IMR-90 (cell line): ENCODE measurements at regions not wholly inside any gene's neighbourhood (a gene's known extent, or its start where the extent isn't known, plus 50 kb on each side); places are given as distances from the start of the nearest gene placed in this dataset.

Experiments used
- ATAC-seq: fragments of 200-7000 bp; cut with Tn5 transposase; 2 replicates; pipeline ENCODE4 v1.9.1; 2020; ENCODE audit warnings: low read depth, mild to moderate bottlenecking, moderate library complexity
- BruUV-seq: library from RNA; stranded (reverse); fragments of 400-500 nt; replicated peaks from 2 replicates; lab custom pipeline; 2021; lab: Mats Ljungman, UMichigan
- CTCF ChIA-PET: fragments of 300-600 bp; formaldehyde crosslinking; extraction: SDS; loops from one replicate; lab custom pipeline; 2021; ENCODE audit warnings: antibody characterized with exemption; lab: Yijun Ruan, JAX
- POLR2A ChIA-PET: fragments of 300-600 bp; sonication (Branson Sonifier 250); formaldehyde crosslinking; loops from one replicate; lab custom pipeline; 2022; ENCODE audit warnings: antibody characterized with exemption; ENCODE audit not compliant: unreplicated experiment; lab: Charles Lee
- DNase-seq: peaks from one replicate; pipeline ENCODE4 v3.0.0; 2013
- H2AFZ ChIP-seq: replicated peaks from 2 replicates; pipeline ENCODE3; 2013; ENCODE audit warnings: low read length, mild to moderate bottlenecking; ENCODE audit not compliant: poor library complexity
- H2AK5ac ChIP-seq: 2 replicates; pipeline ENCODE4 v1.6.1; 2013; ENCODE audit warnings: low read depth, low read length, inconsistent platforms
- H2AK9ac ChIP-seq: replicated peaks from 2 replicates; pipeline ENCODE3; 2013; ENCODE audit warnings: mild to moderate bottlenecking, low read depth, low read length, moderate library complexity; ENCODE audit not compliant: poor library complexity
- H2BK120ac ChIP-seq: 2 replicates; pipeline ENCODE4 v1.6.1; 2013; ENCODE audit warnings: low read depth, low read length, inconsistent platforms
- H2BK15ac ChIP-seq: 3 replicates; pipeline ENCODE4 v1.6.1; 2013; ENCODE audit warnings: low read depth, low read length, inconsistent platforms
- H2BK20ac ChIP-seq: 2 replicates; pipeline ENCODE4 v1.6.1; 2013; ENCODE audit warnings: low read depth, mild to moderate bottlenecking, inconsistent platforms, low read length, moderate library complexity
- H2BK5ac ChIP-seq: 2 replicates; pipeline ENCODE4 v1.6.1; 2013; ENCODE audit warnings: mild to moderate bottlenecking, low read depth, low read length, inconsistent platforms; ENCODE audit not compliant: poor library complexity, severe bottlenecking
- H3K14ac ChIP-seq: replicated peaks from 2 replicates; pipeline ENCODE4 v1.6.1; 2013; ENCODE audit warnings: low read depth, low read length, inconsistent platforms
- H3K18ac ChIP-seq: 2 replicates; pipeline ENCODE4 v1.6.1; 2013; ENCODE audit warnings: low read depth, low read length, control low read depth
- H3K23ac ChIP-seq: 2 replicates; pipeline ENCODE4 v1.6.1; 2013; ENCODE audit warnings: low read depth, low read length, inconsistent platforms
- H3K27ac ChIP-seq: 2 replicates; pipeline ENCODE4 v1.5.1; 2013; ENCODE audit warnings: mild to moderate bottlenecking, control low read depth, low read length; ENCODE audit not compliant: insufficient read depth
- H3K27me3 ChIP-seq: 2 replicates; pipeline ENCODE4 v1.6.1; 2013; ENCODE audit warnings: low read length; ENCODE audit not compliant: control insufficient read depth, insufficient read depth
- H3K36me3 ChIP-seq: 2 replicates; pipeline ENCODE4 v1.6.1; 2013; ENCODE audit warnings: low read length, mixed read lengths; ENCODE audit not compliant: control insufficient read depth, insufficient read depth
- H3K4ac ChIP-seq: 2 replicates; pipeline ENCODE4 v1.6.1; 2013; ENCODE audit warnings: low read depth, low read length, inconsistent platforms
- H3K4me1 ChIP-seq: 2 replicates; pipeline ENCODE4 v1.6.1; 2013; ENCODE audit warnings: low read length, mixed read lengths; ENCODE audit not compliant: control insufficient read depth, insufficient read depth
- H3K4me2 ChIP-seq: 2 replicates; pipeline ENCODE4 v1.6.1; 2013; ENCODE audit warnings: low read depth, mild to moderate bottlenecking, control low read depth, low read length, moderate library complexity
- H3K4me3 ChIP-seq: 2 replicates; pipeline ENCODE4 v1.5.1; 2013; ENCODE audit warnings: low read depth, mild to moderate bottlenecking, control low read depth, low read length, moderate library complexity; ENCODE audit not compliant: insufficient read depth
- H3K56ac ChIP-seq: 2 replicates; pipeline ENCODE4 v1.6.1; 2013; ENCODE audit warnings: low read length, inconsistent platforms; ENCODE audit not compliant: insufficient read depth; ENCODE audit errors: extremely low read depth
- H3K79me1 ChIP-seq, 2 experiments: 2 replicates each; pipeline ENCODE4 v1.6.1; 2013; ENCODE audit warnings: low read length in 2 of 2, inconsistent platforms in 1 of 2, low read depth in 1 of 2
- H3K9ac ChIP-seq: 2 replicates; pipeline ENCODE4 v1.6.1; 2013; ENCODE audit warnings: low read depth, low read length, control low read depth
- H3K9me1 ChIP-seq: 2 replicates; pipeline ENCODE4 v1.6.1; 2013; ENCODE audit warnings: low read length, inconsistent platforms; ENCODE audit not compliant: insufficient read depth
- H3K9me3 ChIP-seq: 2 replicates; pipeline ENCODE4 v1.6.1; 2013; ENCODE audit warnings: low read length; ENCODE audit not compliant: control insufficient read depth, insufficient read depth
- H4K20me1 ChIP-seq: 2 replicates; pipeline ENCODE4 v1.6.1; 2013; ENCODE audit warnings: low read length, inconsistent platforms; ENCODE audit not compliant: insufficient read depth
- H4K5ac ChIP-seq: 2 replicates; pipeline ENCODE4 v1.6.1; 2013; ENCODE audit warnings: mild to moderate bottlenecking, low read depth, low read length, control low read depth
- H4K8ac ChIP-seq, 2 experiments: 2 replicates each; pipeline ENCODE4 v1.6.1; 2013; ENCODE audit warnings: low read depth in 2 of 2, low read length in 2 of 2, control low read depth in 1 of 2, inconsistent platforms in 1 of 2
- H4K91ac ChIP-seq: 2 replicates; pipeline ENCODE4 v1.6.1; 2013; ENCODE audit warnings: low read depth, low read length, inconsistent platforms; ENCODE audit not compliant: insufficient read depth
- CHD1 ChIP-seq: IDR thresholded peaks from 2 replicates; pipeline ENCODE4 v1.6.1; 2012; ENCODE audit warnings: low read depth, low read length, improper control_type of control experiment
- CTCF ChIP-seq: conservative IDR thresholded peaks from 2 replicates; pipeline ENCODE4 v1.5.1; 2012; ENCODE audit warnings: mild to moderate bottlenecking, low read depth, low read length, improper control_type of control experiment
- ELK1 ChIP-seq: fragments of 150-350 bp; IDR thresholded peaks from 2 replicates; pipeline ENCODE4 v1.6.1; 2016; ENCODE audit warnings: low read depth, mild to moderate bottlenecking, low read length, moderate library complexity, borderline replicate concordance
- MAFK ChIP-seq: IDR thresholded peaks from 2 replicates; pipeline ENCODE4 v1.6.1; 2012; ENCODE audit warnings: low read depth, low read length, improper control_type of control experiment
- MAZ ChIP-seq: IDR thresholded peaks from 2 replicates; pipeline ENCODE4 v1.6.1; 2012; ENCODE audit warnings: low read depth, mild to moderate bottlenecking, low read length, improper control_type of control experiment, moderate library complexity, borderline replicate concordance
- RAD21 ChIP-seq: IDR thresholded peaks from 2 replicates; pipeline ENCODE4 v1.6.1; 2012; ENCODE audit warnings: low read length, improper control_type of control experiment
- RCOR1 ChIP-seq: IDR thresholded peaks from 2 replicates; pipeline ENCODE4 v1.6.1; 2012; ENCODE audit warnings: mild to moderate bottlenecking, low read length, improper control_type of control experiment; ENCODE audit not compliant: insufficient replicate concordance
- RFX5 ChIP-seq: IDR thresholded peaks from 2 replicates; pipeline ENCODE4 v1.8.0; 2012; ENCODE audit warnings: low read depth, mild to moderate bottlenecking, low read length, moderate library complexity
- SMC3 ChIP-seq: fragments of 150-350 bp; IDR thresholded peaks from 2 replicates; pipeline ENCODE4 v1.6.1; 2016; ENCODE audit warnings: low read depth, mild to moderate bottlenecking, antibody characterized with exemption, low read length, moderate library complexity
- WGBS, 2 experiments: methylation state at CpG; one replicate each; pipeline versions ENCODE4 v1.1.5 to v1.1.7; 2013; ENCODE audit warnings: missing lambda C conversion rate in 2 of 2; ENCODE audit not compliant: insufficient read length in 1 of 2; ENCODE audit errors: extremely low coverage in 2 of 2; 5-methylcytosine and 5-hydroxymethylcytosine counted together
- dilution Hi-C: fragments of 300-500 bp; cut with HindIII; formaldehyde crosslinking; loops from one replicate; pipeline ENCODE4 v1.14.3; 2018; ENCODE audit warnings: low sequenced_read_pairs; ENCODE audit not compliant: unreplicated experiment
- in situ Hi-C: fragments of 300-500 bp; cut with MboI; formaldehyde crosslinking; loops from 3 replicates; pipeline ENCODE4 v1.14.3; 2019; ENCODE audit warnings: low sequenced_read_pairs, inconsistent platforms, mixed read lengths
- intact Hi-C: fragments of 100-400 bp; cut with micrococcal nuclease; formaldehyde crosslinking; loops from 2 replicates; pipeline ENCODE4 v1.10.0; 2022

GRCh38 chr14:47919334-47919846 is 244.0 kb upstream of the MDGA2 start:
- TF ChIP-seq SMC3 (no peak), CTCF (no peak), MAZ (no peak), CHD1 (no peak), RFX5 (no peak), RAD21 (no peak), RCOR1 (no peak), ELK1 (no peak), MAFK (no peak)
- Histone ChIP-seq H3K9me1 (no peaks in the 10 kb centered on the region), H2BK15ac (no peak overlapping the region), H3K18ac (no peak overlapping the region), H2BK120ac (no peak overlapping the region), H3K27me3 (no peaks in the 10 kb centered on the region), H3K4me1 (no peaks in the 10 kb centered on the region), H3K4me3 (no peak overlapping the region), H3K14ac (no peak overlapping the region), H3K79me1 (no peaks in the 10 kb centered on the region), H2AK9ac (no peak overlapping the region), H2AK5ac (no peak overlapping the region), H4K5ac (no peak overlapping the region), H3K4me2 (no peak overlapping the region), H3K4ac (no peak overlapping the region), H4K20me1 (no peaks in the 10 kb centered on the region), H3K9ac (no peak overlapping the region), H2AFZ (no peak overlapping the region), H3K56ac (no peak overlapping the region), H3K27ac (no peak overlapping the region), H2BK5ac (no peak overlapping the region), H2BK20ac (no peak overlapping the region), H4K91ac (no peak overlapping the region), H3K9me3 (peaks cover 2% of the 10 kb centered on the region; the same call in 1 of the 2 replicates), H3K36me3 (no peaks in the 10 kb centered on the region), H4K8ac (no peak overlapping the region), H3K23ac (no peak overlapping the region)
- no TSS peak for BruUV-seq
- no peak for ATAC-seq
- dilution Hi-C loops (no loop called here), in situ Hi-C loops (loop anchor here (10.0 kb wide), 1 partner anchor 1255 kb away; no protein-coding TSS in a partner anchor), intact Hi-C loops (loop anchor here (5.0 kb wide), 2 partner anchors 773 to 1578 kb away; no protein-coding TSS in a partner anchor)
- DNase-seq = no peak
- ChIA-PET POLR2A (no interaction called here), CTCF (no interaction called here)
- 60% methylated on average over 1 of the region's 8 CpGs; no CpG with 5 or more reads in 1 of the 2 experiments for WGBS, 2 experiments
